ENCODE measurements at regions not wholly inside any gene's neighbourhood (a gene's known extent, or its start where the extent isn't known, plus 50 kb on each side); places are given as distances from the start of the nearest gene placed in this dataset.

GRCh38 chr2:9071032-9071431, 67.5 kb upstream of the MBOAT2 start:
- DNase-seq (ENCODE audit: low read depth, low spot score) (peak; percentile 23), FAIRE-seq (no peak)
- intact Hi-C loops (cut with micrococcal nuclease), result no loop called here
- H3K9me3 ChIP-seq (replicated peaks; ENCODE audit: control insufficient read depth, insufficient read depth, low read length), result no peaks in the 10 kb centered on the region
- H3K9me1 ChIP-seq (replicated peaks; ENCODE audit: control insufficient read depth, extremely low read depth, insufficient read depth, low read length), result no peaks in the 10 kb centered on the region
- no peaks in the 10 kb centered on the region for H3K36me3 ChIP-seq (ENCODE audit: control insufficient read depth in 2 of 2, extremely low read depth in 1 of 2, insufficient read depth in 2 of 2, low read length in 2 of 2)
- H3K27me3 ChIP-seq (ENCODE audit: control insufficient read depth in 2 of 2, insufficient read depth in 2 of 2, low read length in 2 of 2), result peaks cover 0 to 2% of the 10 kb centered on the region in 2 experiments
- dilution Hi-C loops (cut with MboI; ENCODE audit: extremely low pct_ligation_motif_present, low sequenced_read_pairs), result no loop called here
- no peaks in the 10 kb centered on the region for H3K79me2 ChIP-seq (ENCODE audit: control insufficient read depth, insufficient read depth, low read length)
- POLR2A ChIA-PET, result no interaction called here
- H3K4me1 ChIP-seq (ENCODE audit: control insufficient read depth, extremely low read depth, insufficient read depth, low read length), result peaks cover 4% of the 10 kb centered on the region
- CTCF ChIA-PET, result interaction anchor here (1.1 to 2.4 kb wide), 2 partner anchors 10 to 69 kb away, joined by 4 to 5 read pairs; no protein-coding TSS in a partner anchor
- no peak overlapping the region for H3K27ac ChIP-seq (ENCODE audit: insufficient read depth, low read depth, low read length)
- H2AFZ ChIP-seq (ENCODE audit: low read depth, low read length), result peak overlapping the region; percentile 26
- BruUV-seq (replicated peaks), result no TSS peak
- no peak overlapping the region for H3K4me2 ChIP-seq (ENCODE audit: insufficient read depth, low read length)
- H3K9ac ChIP-seq (replicated peaks; ENCODE audit: extremely low read depth, insufficient read depth, low read length), result no peak overlapping the region
- H4K20me1 ChIP-seq (replicated peaks; ENCODE audit: control insufficient read depth, extremely low read depth, insufficient read depth, low read length), result no peaks in the 10 kb centered on the region
- TF ChIP-seq MAX (IDR thresholded peaks at IDR 0.05; ENCODE audit: insufficient read depth, insufficient read length), result peak; percentile 13
- no peak for TF ChIP-seq POLR2AphosphoS5 (IDR thresholded peaks at IDR 0.05; ENCODE audit: insufficient read depth, low read depth, low read length)
- TF ChIP-seq FOS (IDR thresholded peaks at IDR 0.05; ENCODE audit: borderline replicate concordance, insufficient read depth, low read length), result peak; percentile 77
- no peak overlapping the region for H3K4me3 ChIP-seq (replicated peaks in 1 of 3; ENCODE audit: insufficient read depth in 1 of 3, low read depth in 1 of 3, low read length in 3 of 3)

DNA sequence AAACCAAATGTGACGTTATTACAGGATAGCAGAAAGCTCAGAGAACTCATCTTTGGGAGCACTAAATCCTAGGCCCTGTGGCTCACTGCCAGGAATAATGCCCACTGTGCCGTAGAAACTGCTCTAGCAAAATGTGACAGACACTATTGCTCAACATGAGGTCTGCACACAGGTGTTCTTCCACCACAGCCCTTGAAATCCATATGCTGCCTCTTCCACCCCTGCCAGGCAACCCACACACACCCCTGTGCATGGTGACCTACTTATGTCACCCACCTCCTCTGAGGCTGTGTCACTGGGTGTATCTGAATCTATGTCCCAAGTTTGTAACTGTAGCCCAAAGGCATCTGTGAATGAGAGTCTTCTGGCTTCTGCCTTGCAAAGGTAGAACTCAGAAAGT, 66.1 kb upstream of the MBOAT2 start:
- Histone ChIP-seq H3K9ac (replicated peaks; ENCODE audit: extremely low read depth, insufficient read depth, low read length) (no peak overlapping the region), H4K20me1 (replicated peaks; ENCODE audit: control insufficient read depth, extremely low read depth, insufficient read depth, low read length) (no peaks in the 10 kb centered on the region), H3K4me2 (ENCODE audit: insufficient read depth, low read length) (no peak overlapping the region), H3K79me2 (ENCODE audit: control insufficient read depth, insufficient read depth, low read length) (no peaks in the 10 kb centered on the region), H3K4me1 (ENCODE audit: control insufficient read depth, extremely low read depth, insufficient read depth, low read length) (peaks cover 4% of the 10 kb centered on the region), H3K4me3 (replicated peaks in 1 of 3; ENCODE audit: insufficient read depth in 1 of 3, low read depth in 1 of 3, low read length in 3 of 3) (no peak overlapping the region), H3K9me1 (replicated peaks; ENCODE audit: control insufficient read depth, extremely low read depth, insufficient read depth, low read length) (no peaks in the 10 kb centered on the region), H3K9me3 (replicated peaks; ENCODE audit: control insufficient read depth, insufficient read depth, low read length) (no peaks in the 10 kb centered on the region), H2AFZ (ENCODE audit: low read depth, low read length) (no peak overlapping the region), H3K27me3 (ENCODE audit: control insufficient read depth in 2 of 2, insufficient read depth in 2 of 2, low read length in 2 of 2) (peaks cover 0 to 2% of the 10 kb centered on the region in 2 experiments), H3K36me3 (ENCODE audit: control insufficient read depth in 2 of 2, extremely low read depth in 1 of 2, insufficient read depth in 2 of 2, low read length in 2 of 2) (no peaks in the 10 kb centered on the region), H3K27ac (ENCODE audit: insufficient read depth, low read depth, low read length) (no peak overlapping the region)
- ChIA-PET CTCF (interaction anchor here (1.5 kb wide), 1 partner anchor 196 kb away, joined by 3 read pairs; no protein-coding TSS in a partner anchor), POLR2A (no interaction called here)
- BruUV-seq (replicated peaks), result no TSS peak
- FAIRE-seq, result no peak
- TF ChIP-seq MYC (IDR thresholded peaks at IDR 0.05; ENCODE audit: low read depth, low read length) (no peak), FOS (IDR thresholded peaks at IDR 0.05; ENCODE audit: borderline replicate concordance, insufficient read depth, low read length) (no peak), GATA2 (IDR thresholded peaks at IDR 0.05; ENCODE audit: insufficient read depth, insufficient read length, low read depth, low read length) (no peak), MAX (IDR thresholded peaks at IDR 0.05; ENCODE audit: insufficient read depth, insufficient read length) (no peak), POLR2AphosphoS5 (IDR thresholded peaks at IDR 0.05; ENCODE audit: insufficient read depth, low read depth, low read length) (no peak), EZH2 (IDR thresholded peaks at IDR 0.05; ENCODE audit: borderline replicate concordance, low read depth, low read length, severe bottlenecking) (no peak), POLR2A (IDR thresholded peaks at IDR 0.05; ENCODE audit: low read depth, low read length) (no peak), JUN (IDR thresholded peaks at IDR 0.05; ENCODE audit: borderline replicate concordance, insufficient read depth, insufficient read length, low read depth) (no peak)
- TF ChIP-seq, protein P1, sequence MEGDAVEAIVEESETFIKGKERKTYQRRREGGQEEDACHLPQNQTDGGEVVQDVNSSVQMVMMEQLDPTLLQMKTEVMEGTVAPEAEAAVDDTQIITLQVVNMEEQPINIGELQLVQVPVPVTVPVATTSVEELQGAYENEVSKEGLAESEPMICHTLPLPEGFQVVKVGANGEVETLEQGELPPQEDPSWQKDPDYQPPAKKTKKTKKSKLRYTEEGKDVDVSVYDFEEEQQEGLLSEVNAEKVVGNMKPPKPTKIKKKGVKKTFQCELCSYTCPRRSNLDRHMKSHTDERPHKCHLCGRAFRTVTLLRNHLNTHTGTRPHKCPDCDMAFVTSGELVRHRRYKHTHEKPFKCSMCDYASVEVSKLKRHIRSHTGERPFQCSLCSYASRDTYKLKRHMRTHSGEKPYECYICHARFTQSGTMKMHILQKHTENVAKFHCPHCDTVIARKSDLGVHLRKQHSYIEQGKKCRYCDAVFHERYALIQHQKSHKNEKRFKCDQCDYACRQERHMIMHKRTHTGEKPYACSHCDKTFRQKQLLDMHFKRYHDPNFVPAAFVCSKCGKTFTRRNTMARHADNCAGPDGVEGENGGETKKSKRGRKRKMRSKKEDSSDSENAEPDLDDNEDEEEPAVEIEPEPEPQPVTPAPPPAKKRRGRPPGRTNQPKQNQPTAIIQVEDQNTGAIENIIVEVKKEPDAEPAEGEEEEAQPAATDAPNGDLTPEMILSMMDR (IDR thresholded peaks at IDR 0.05; ENCODE audit: extremely low read depth in 1 of 2, insufficient read depth in 1 of 2, low read depth in 1 of 2, low read length in 2 of 2), result no peak
- dilution Hi-C loops (cut with MboI; ENCODE audit: extremely low pct_ligation_motif_present, low sequenced_read_pairs), result no loop called here
- intact Hi-C loops (cut with micrococcal nuclease), result no loop called here
- DNase-seq (ENCODE audit: low read depth, low spot score), result no peak
